ENCODE measurements at regions not wholly inside any gene's neighbourhood (a gene's known extent, or its start where the extent isn't known, plus 50 kb on each side); places are given as distances from the start of the nearest gene placed in this dataset.

DNA sequence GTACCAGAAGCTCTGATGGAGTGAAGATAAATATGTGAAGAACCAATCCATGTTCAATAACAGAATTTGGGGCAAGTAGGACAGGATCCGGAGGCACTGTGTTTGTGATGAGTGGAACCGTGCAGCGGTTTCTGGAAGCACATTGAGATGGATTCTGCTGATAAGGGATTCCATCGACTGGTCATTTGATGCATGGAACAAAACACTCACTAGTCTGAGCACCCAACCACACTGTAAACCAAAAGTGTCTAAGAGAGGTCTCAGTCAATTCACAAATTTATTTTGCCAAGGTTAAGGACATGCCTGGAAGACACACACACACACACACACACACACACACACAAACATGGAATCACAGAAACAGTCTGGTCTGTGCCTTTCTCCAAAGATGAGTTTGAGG is 459.5 kb downstream of the FBXO15 start:
- WGBS, 2 donors (ENCODE audit: low coverage in 1 of 2), result 78% methylated on average over 4 of the region's 4 CpGs; no CpG with 5 or more reads in 1 of the 2 donors
- Histone ChIP-seq H3K4me1 (no peaks in the 10 kb centered on the region), H3K27me3 (peaks cover 14% of the 10 kb centered on the region), H3K9me3 (no peaks in the 10 kb centered on the region), H3K36me3 (no peaks in the 10 kb centered on the region), H3K4me3 (no peak overlapping the region), H3K27ac (no peak overlapping the region)
- no peak for ATAC-seq
- TF ChIP-seq, protein P1, sequence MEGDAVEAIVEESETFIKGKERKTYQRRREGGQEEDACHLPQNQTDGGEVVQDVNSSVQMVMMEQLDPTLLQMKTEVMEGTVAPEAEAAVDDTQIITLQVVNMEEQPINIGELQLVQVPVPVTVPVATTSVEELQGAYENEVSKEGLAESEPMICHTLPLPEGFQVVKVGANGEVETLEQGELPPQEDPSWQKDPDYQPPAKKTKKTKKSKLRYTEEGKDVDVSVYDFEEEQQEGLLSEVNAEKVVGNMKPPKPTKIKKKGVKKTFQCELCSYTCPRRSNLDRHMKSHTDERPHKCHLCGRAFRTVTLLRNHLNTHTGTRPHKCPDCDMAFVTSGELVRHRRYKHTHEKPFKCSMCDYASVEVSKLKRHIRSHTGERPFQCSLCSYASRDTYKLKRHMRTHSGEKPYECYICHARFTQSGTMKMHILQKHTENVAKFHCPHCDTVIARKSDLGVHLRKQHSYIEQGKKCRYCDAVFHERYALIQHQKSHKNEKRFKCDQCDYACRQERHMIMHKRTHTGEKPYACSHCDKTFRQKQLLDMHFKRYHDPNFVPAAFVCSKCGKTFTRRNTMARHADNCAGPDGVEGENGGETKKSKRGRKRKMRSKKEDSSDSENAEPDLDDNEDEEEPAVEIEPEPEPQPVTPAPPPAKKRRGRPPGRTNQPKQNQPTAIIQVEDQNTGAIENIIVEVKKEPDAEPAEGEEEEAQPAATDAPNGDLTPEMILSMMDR (IDR thresholded peaks at IDR 0.05), result no peak
- TF ChIP-seq EP300 (IDR thresholded peaks at IDR 0.05), result no peak
- TF ChIP-seq POLR2A (IDR thresholded peaks at IDR 0.05), result no peak
- no peak for TF ChIP-seq POLR2AphosphoS5 (IDR thresholded peaks at IDR 0.05)

GRCh38 chr18:73684647-73685046 is 463.0 kb downstream of the FBXO15 start:
- no peaks in the 10 kb centered on the region for H3K36me3 ChIP-seq
- H3K4me3 ChIP-seq, result no peak overlapping the region
- TF ChIP-seq POLR2A (IDR thresholded peaks at IDR 0.05), result no peak
- TF ChIP-seq, protein P1 (IDR thresholded peaks at IDR 0.05), result no peak
- no peak for TF ChIP-seq POLR2AphosphoS5 (IDR thresholded peaks at IDR 0.05)
- TF ChIP-seq EP300 (IDR thresholded peaks at IDR 0.05), result no peak
- ATAC-seq, result no peak
- no peaks in the 10 kb centered on the region for H3K27me3 ChIP-seq
- H3K4me1 ChIP-seq, result no peaks in the 10 kb centered on the region
- H3K9me3 ChIP-seq, result no peaks in the 10 kb centered on the region
- H3K27ac ChIP-seq, result no peak overlapping the region

DNA sequence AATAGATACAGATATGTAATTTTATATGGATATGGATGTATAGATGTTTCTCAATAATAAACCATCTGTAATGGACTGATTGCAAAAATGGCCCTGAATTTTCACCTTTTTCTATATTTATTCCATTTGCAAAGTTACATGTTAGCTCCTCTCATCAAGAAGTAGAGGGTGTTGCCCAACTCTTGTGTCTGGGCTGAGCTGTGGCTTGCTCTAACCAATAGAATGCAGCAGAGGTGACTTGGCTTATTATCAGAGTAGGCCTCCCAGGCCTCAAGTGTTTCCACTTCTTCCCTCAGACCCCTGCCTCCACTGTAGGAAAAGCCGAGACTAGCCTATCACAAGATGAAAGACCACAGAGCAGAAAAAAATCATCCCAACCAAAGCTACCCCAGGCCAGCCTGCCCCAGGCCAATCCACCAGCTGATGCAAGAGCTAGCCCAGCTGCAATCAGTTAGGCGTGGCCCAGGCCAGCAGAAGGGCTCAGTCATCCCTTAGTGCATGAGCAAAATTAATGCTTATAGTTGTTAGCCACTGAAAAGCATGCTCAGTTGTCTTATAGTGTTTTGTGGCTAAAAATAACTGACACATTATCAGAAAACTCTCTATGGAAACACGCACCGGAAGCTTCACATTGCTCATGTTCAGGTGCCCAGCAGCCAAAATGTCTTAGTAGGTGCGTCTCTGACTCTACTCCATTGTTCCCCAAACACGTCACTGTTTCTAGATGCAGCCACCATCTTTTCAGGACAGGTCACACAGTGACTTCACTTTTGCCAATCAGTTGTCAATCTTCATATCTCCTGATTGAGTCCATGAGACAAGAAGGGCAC is 464.0 kb downstream of the FBXO15 start:
- Histone ChIP-seq H3K4me1 (no peaks in the 10 kb centered on the region), H3K9me3 (no peaks in the 10 kb centered on the region), H3K4me3 (no peak overlapping the region), H3K27me3 (no peaks in the 10 kb centered on the region), H3K36me3 (no peaks in the 10 kb centered on the region), H3K27ac (no peak overlapping the region)
- ATAC-seq, result no peak
- no peak for TF ChIP-seq EP300 (IDR thresholded peaks at IDR 0.05)
- TF ChIP-seq POLR2AphosphoS5 (IDR thresholded peaks at IDR 0.05), result no peak
- no peak for TF ChIP-seq POLR2A (IDR thresholded peaks at IDR 0.05)
- TF ChIP-seq, protein P1 (IDR thresholded peaks at IDR 0.05), result no peak
- 78 to 85% methylated on average over 4 to 5 of the region's 6 CpGs for WGBS, 2 donors (ENCODE audit: low coverage in 1 of 2)

DNA sequence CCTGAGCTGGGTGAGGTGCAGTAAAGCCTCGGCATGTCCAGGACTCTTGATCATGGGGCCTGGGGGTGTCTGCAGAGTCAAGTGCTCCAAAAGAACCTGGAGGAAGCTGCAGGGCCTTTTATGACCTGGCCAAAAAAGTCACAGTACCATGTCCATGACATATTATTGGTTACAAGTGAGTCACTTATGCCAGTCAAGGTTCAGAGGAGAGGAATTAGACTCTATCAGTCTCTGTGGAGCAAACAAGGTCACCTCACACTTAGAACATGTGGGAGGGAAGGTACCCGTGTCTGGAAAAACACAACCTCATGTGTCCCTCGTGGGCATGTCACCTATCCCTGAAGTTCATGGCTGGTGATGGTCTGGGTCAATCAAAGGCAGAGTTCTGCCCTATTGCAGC is 465.7 kb downstream of the FBXO15 start:
- no peaks in the 10 kb centered on the region for H3K36me3 ChIP-seq
- no peak overlapping the region for H3K4me3 ChIP-seq
- no peak for TF ChIP-seq EP300 (IDR thresholded peaks at IDR 0.05)
- no peak for TF ChIP-seq POLR2AphosphoS5 (IDR thresholded peaks at IDR 0.05)
- TF ChIP-seq POLR2A (IDR thresholded peaks at IDR 0.05), result no peak
- TF ChIP-seq, protein P1 (IDR thresholded peaks at IDR 0.05), result no peak
- no peaks in the 10 kb centered on the region for H3K27me3 ChIP-seq
- no peaks in the 10 kb centered on the region for H3K9me3 ChIP-seq
- no peak overlapping the region for H3K27ac ChIP-seq
- ATAC-seq, result no peak
- WGBS, 2 donors (ENCODE audit: low coverage in 1 of 2), result 71% methylated on average over 2 of the region's 3 CpGs; no CpG with 5 or more reads in 1 of the 2 donors
- no peaks in the 10 kb centered on the region for H3K4me1 ChIP-seq

DNA sequence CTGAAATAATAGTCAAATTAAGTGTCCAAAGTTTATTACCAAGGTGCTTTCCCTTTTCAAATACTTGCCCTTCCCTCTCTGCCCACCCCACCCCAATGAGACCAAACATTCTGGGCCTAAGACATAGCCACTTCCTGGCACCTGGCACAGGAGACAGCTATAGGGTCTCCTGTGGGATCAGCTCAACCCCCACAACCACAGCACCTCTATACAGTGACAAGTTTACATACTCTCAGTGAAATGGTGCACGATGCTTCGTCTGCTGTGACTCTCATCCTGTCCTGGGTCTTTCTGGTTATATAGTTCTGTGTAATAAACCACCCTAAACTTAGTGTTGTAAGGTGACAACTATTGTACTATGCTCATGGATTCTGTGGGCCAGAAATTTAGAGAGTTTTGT is 466.2 kb downstream of the FBXO15 start:
- ATAC-seq, result no peak
- WGBS, 2 donors (ENCODE audit: low coverage in 1 of 2), result 100% methylated on average over 2 of the region's 2 CpGs; no CpG with 5 or more reads in 1 of the 2 donors
- Histone ChIP-seq H3K36me3 (no peaks in the 10 kb centered on the region), H3K9me3 (no peaks in the 10 kb centered on the region), H3K27me3 (no peaks in the 10 kb centered on the region), H3K4me1 (no peaks in the 10 kb centered on the region), H3K4me3 (no peak overlapping the region), H3K27ac (no peak overlapping the region)
- TF ChIP-seq EP300 (IDR thresholded peaks at IDR 0.05) (no peak), POLR2A (IDR thresholded peaks at IDR 0.05) (no peak), POLR2AphosphoS5 (IDR thresholded peaks at IDR 0.05) (no peak)
- TF ChIP-seq, protein P1 (IDR thresholded peaks at IDR 0.05), result no peak

All from gastroesophageal sphincter (tissue), 4 donors.